HEK293T (cell line): ENCODE measurements at regions not wholly inside any gene's neighbourhood (a gene's known extent, or its start where the extent isn't known, plus 50 kb on each side); places are given as distances from the start of the nearest gene placed in this dataset.

ENCODE experiments used
- FOXK2 ChIP-seq: fragments of 450-650 bp; IDR thresholded peaks from 2 replicates; pipeline ENCODE4 v1.6.1; 2016; ENCODE audit warnings: mild to moderate bottlenecking
- FOXM1 ChIP-seq: fragments of 450-650 bp; IDR thresholded peaks from 2 replicates; pipeline ENCODE4 v1.6.1; 2017; ENCODE audit warnings: mild to moderate bottlenecking, borderline replicate concordance
- SP1 ChIP-seq: fragments of 450-650 bp; IDR thresholded peaks from 2 replicates; pipeline ENCODE4 v1.6.1; 2017
- TARDBP ChIP-seq: fragments of 450-650 bp; IDR thresholded peaks from 2 replicates; pipeline ENCODE4 v1.6.1; 2016

GRCh38 chr9:108413809-108414208 lies 442.0 kb downstream of the ACTL7B start:
- TF ChIP-seq SP1 (no peak), FOXM1 (no peak), FOXK2 (no peak), TARDBP (no peak)
